ENCODE measurements at regions not wholly inside any gene's neighbourhood (a gene's known extent, or its start where the extent isn't known, plus 50 kb on each side); places are given as distances from the start of the nearest gene placed in this dataset.

DNA sequence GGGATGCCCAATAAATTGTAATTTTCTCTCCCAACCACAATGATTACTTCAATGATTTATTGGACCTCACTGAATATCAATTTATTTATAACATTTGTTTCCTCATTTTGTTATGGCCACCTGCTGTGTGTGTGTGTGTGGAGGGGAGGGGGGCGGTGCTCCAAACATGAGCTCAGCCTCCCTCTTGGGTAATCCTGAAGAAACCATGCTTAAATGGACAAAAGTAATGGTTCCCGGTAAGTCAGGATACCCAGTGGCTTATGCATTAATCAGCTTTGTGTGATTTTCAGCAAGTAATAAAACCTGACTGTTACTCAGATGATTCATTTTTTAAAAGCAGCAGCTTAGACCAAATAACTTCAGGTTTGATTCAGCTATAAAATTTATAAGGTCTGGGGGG, 495.1 kb upstream of the MEX3C start:
- Histone ChIP-seq H3K4me1 (no peaks in the 10 kb centered on the region), H3K36me3 (no peaks in the 10 kb centered on the region), H3K27me3 (no peaks in the 10 kb centered on the region), H3K27ac (no peak overlapping the region), H3K4me3 (no peak overlapping the region), H3K9me3 (no peaks in the 10 kb centered on the region)
- intact Hi-C loops (cut with DNase I) = no loop called here
- TF ChIP-seq, protein P1, sequence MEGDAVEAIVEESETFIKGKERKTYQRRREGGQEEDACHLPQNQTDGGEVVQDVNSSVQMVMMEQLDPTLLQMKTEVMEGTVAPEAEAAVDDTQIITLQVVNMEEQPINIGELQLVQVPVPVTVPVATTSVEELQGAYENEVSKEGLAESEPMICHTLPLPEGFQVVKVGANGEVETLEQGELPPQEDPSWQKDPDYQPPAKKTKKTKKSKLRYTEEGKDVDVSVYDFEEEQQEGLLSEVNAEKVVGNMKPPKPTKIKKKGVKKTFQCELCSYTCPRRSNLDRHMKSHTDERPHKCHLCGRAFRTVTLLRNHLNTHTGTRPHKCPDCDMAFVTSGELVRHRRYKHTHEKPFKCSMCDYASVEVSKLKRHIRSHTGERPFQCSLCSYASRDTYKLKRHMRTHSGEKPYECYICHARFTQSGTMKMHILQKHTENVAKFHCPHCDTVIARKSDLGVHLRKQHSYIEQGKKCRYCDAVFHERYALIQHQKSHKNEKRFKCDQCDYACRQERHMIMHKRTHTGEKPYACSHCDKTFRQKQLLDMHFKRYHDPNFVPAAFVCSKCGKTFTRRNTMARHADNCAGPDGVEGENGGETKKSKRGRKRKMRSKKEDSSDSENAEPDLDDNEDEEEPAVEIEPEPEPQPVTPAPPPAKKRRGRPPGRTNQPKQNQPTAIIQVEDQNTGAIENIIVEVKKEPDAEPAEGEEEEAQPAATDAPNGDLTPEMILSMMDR (IDR thresholded peaks at IDR 0.05) = no peak
- DNase-seq = no peak
- ATAC-seq = no peak

DNA sequence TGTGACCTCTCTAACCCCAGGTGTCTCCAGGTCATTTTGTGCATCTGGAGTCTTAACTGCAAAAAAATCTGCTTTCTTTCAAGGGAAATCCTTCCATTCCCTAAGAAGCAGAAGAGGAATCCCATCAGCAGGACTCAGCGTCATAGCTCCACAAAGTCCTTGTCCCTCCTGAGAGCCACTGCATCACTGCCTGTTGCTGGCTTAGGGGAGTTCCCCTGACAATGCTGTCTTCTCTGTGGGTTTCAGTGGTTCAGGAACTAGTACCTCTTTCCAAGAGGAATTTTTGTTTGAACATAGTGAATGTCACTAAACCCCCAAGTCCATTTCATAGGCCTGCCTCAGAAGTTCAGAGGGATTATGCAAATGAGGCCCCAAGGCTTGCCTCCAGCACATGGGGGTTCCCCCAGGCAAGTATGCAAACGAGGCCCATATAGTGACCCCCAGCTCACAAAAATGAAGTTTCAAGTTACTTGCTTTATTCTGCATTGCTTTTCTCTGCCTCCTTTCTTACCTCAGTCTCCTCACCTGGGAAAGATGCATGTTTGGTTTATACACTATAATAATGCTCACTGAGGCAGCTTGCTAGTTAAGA, 513.9 kb upstream of the MEX3C start:
- no peaks in the 10 kb centered on the region for H3K36me3 ChIP-seq
- peaks cover 0 to 48% of the 10 kb centered on the region in 2 donors for H3K9me3 ChIP-seq
- no peak overlapping the region for H3K4me3 ChIP-seq
- intact Hi-C loops (cut with DNase I) = no loop called here
- DNase-seq (no peak), ATAC-seq (no peak)
- H3K27ac ChIP-seq = no peak overlapping the region
- H3K27me3 ChIP-seq = no peaks in the 10 kb centered on the region
- no peaks in the 10 kb centered on the region for H3K4me1 ChIP-seq
- TF ChIP-seq, protein P1 (IDR thresholded peaks at IDR 0.05) = no peak

DNA sequence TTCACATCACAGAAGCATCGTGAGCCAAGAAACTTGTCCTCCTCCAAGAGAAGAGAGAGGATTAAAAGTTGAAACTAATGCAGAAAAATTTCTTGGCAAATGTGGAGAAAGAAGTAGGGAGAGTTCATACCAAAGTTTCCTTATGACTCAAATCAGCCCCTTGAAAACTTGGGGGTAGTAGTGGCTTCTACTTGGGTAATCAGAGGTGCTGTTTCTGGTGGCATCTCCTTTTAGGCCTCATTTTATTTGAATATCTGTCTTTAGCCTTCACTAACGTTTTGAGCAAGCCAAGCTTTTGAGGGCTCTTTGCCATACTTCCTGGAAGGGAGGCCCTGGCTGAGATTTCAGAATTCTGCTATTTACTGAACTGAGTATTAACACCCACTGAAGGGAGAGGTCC, 515.3 kb upstream of the MEX3C start:
- no peaks in the 10 kb centered on the region for H3K27me3 ChIP-seq
- intact Hi-C loops (cut with DNase I) = no loop called here
- ATAC-seq = no peak
- no peaks in the 10 kb centered on the region for H3K4me1 ChIP-seq
- no peak overlapping the region for H3K4me3 ChIP-seq
- no peaks in the 10 kb centered on the region for H3K36me3 ChIP-seq
- TF ChIP-seq, protein P1 (IDR thresholded peaks at IDR 0.05) = no peak
- DNase-seq = no peak
- peaks cover 0 to 35% of the 10 kb centered on the region in 2 donors for H3K9me3 ChIP-seq
- H3K27ac ChIP-seq = no peak overlapping the region

DNA sequence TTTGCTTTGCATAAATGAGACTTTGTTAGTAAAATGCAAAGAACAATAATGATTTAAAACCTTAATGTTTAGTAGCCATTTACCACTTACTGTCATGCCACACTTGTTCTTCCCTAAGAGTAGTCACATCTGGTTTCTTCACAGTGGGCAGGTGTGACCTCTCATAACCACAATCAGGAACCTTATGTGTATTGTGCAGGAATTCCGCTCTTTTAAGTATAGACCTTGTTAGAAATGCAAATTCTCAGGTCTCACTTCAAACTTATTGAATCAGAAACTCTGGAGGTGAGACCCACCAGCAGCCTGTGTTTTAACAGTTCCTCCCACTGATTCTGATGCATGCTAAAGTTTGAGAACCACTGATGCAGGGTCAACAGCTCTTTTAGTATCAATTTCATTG, 518.8 kb upstream of the MEX3C start:
- Histone ChIP-seq H3K36me3 (no peaks in the 10 kb centered on the region), H3K9me3 (peaks cover 0 to 23% of the 10 kb centered on the region in 2 donors), H3K4me3 (no peak overlapping the region), H3K27me3 (no peaks in the 10 kb centered on the region), H3K4me1 (no peaks in the 10 kb centered on the region), H3K27ac (no peak overlapping the region)
- TF ChIP-seq, protein P1 (IDR thresholded peaks at IDR 0.05) = no peak
- intact Hi-C loops (cut with DNase I) = no loop called here
- ATAC-seq = no peak
- no peak for DNase-seq

DNA sequence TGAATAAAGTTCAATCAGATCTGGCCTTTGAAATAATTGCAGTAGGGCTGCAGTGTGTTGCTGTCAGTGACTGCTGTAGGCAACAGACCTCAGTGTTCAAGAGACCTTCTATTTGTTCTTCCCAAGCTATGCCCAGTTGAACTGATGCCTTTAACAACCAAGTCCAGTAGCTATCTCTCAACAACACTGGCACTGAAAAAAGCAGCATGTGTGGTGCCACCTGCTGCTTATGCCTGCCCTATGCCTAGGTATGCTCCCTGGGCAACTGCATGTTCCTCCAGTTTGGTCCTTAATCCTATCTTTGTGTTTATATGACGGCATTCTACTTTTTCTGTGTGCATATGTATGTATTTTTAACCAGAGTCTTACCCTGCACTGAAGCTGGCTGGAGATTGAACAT, 523.9 kb upstream of the MEX3C start:
- ATAC-seq = no peak
- intact Hi-C loops (cut with DNase I) = no loop called here
- H3K36me3 ChIP-seq = no peaks in the 10 kb centered on the region
- TF ChIP-seq, protein P1 (IDR thresholded peaks at IDR 0.05) = no peak
- no peak overlapping the region for H3K27ac ChIP-seq
- no peaks in the 10 kb centered on the region for H3K9me3 ChIP-seq
- no peak for DNase-seq
- H3K4me3 ChIP-seq = no peak overlapping the region
- H3K4me1 ChIP-seq = no peaks in the 10 kb centered on the region
- H3K27me3 ChIP-seq = no peaks in the 10 kb centered on the region
